ENCODE measurements at regions not wholly inside any gene's neighbourhood (a gene's known extent, or its start where the extent isn't known, plus 50 kb on each side); places are given as distances from the start of the nearest gene placed in this dataset.

DNA sequence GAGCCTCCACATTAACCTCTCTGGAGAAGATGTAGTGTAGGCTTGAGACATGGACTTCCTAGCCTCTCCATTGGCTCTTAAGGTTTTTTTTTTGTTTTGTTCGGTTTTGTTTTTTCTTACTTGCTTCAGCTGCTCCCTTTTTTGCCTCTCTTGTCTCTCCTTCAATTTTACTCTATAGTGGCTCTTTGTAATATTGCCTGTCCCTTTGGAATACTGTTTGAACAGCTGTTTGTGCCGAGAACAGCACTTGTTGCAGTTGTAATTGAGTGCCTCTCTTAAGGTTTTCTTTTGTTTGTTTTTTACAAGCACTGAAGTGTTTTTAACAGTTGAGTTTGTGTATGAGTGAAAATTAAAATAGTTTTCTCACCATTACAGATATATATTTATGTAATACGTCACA, 567.7 kb downstream of the LRFN5 start:
- H3K4me1 ChIP-seq, result no peaks in the 10 kb centered on the region
- no peaks in the 10 kb centered on the region for H3K9me3 ChIP-seq
- H3K4me3 ChIP-seq (ENCODE audit: low read depth, low read length), result no peak overlapping the region
- no peaks in the 10 kb centered on the region for H3K36me3 ChIP-seq
- no peaks in the 10 kb centered on the region for H3K27me3 ChIP-seq
- DNase-seq, result no peak
- TF ChIP-seq, protein P1, sequence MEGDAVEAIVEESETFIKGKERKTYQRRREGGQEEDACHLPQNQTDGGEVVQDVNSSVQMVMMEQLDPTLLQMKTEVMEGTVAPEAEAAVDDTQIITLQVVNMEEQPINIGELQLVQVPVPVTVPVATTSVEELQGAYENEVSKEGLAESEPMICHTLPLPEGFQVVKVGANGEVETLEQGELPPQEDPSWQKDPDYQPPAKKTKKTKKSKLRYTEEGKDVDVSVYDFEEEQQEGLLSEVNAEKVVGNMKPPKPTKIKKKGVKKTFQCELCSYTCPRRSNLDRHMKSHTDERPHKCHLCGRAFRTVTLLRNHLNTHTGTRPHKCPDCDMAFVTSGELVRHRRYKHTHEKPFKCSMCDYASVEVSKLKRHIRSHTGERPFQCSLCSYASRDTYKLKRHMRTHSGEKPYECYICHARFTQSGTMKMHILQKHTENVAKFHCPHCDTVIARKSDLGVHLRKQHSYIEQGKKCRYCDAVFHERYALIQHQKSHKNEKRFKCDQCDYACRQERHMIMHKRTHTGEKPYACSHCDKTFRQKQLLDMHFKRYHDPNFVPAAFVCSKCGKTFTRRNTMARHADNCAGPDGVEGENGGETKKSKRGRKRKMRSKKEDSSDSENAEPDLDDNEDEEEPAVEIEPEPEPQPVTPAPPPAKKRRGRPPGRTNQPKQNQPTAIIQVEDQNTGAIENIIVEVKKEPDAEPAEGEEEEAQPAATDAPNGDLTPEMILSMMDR (IDR thresholded peaks at IDR 0.05; ENCODE audit: low read depth, low read length), result no peak

DNA sequence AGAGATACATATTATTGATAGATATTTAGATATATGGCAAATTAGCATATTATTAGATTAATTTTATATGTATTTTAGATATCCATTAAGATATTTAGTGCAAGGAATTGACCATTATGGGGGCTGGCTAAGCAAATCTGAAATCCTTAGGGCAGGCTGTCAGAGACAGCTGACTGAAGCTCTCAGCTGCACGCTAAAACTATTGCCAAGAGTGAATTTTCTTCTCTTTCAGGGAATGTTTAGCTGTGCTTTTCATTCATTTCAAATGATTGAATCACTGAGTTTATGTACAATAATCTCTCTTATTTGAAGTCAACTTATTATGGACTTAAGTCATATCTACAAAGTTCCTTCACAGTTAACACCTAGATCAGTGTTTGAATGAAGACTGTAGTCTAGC, 566.5 kb downstream of the LRFN5 start:
- H3K4me3 ChIP-seq (ENCODE audit: low read depth, low read length), result no peak overlapping the region
- no peaks in the 10 kb centered on the region for H3K36me3 ChIP-seq
- H3K4me1 ChIP-seq, result no peaks in the 10 kb centered on the region
- no peaks in the 10 kb centered on the region for H3K9me3 ChIP-seq
- TF ChIP-seq, protein P1 (IDR thresholded peaks at IDR 0.05; ENCODE audit: low read depth, low read length), result no peak
- H3K27me3 ChIP-seq, result no peaks in the 10 kb centered on the region
- no peak for DNase-seq

GRCh38 chr14:42172304-42172703, 565.6 kb downstream of the LRFN5 start:
- H3K4me1 ChIP-seq, result no peaks in the 10 kb centered on the region

DNA sequence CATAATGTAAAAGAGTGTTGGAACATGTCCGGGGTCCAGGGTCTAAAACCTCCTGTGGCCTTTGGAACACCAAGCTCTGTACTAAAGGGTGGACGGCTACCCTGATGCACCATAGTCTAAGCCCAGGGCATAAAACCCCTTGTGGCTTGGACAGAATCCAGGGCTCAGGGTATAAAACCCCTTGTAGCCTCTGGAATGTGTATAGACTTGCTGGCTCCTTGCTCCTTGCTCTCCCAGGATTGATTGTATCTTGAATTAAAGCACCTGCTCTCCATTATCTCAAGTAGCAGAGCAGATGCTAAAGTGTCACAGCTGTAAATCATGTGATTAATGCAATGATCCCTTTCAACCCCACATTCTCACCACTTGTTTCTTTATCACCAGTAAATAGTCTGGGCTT, 556.5 kb downstream of the LRFN5 start:
- DNase-seq, result no peak
- Histone ChIP-seq H3K27me3 (no peaks in the 10 kb centered on the region), H3K4me1 (no peaks in the 10 kb centered on the region), H3K9me3 (no peaks in the 10 kb centered on the region), H3K36me3 (no peaks in the 10 kb centered on the region), H3K4me3 (ENCODE audit: low read depth, low read length) (no peak overlapping the region)
- TF ChIP-seq, protein P1 (IDR thresholded peaks at IDR 0.05; ENCODE audit: low read depth, low read length), result no peak

More at GRCh38 chr14:42172304-42172703, 565.6 kb downstream of the LRFN5 start:
- Histone ChIP-seq H3K36me3 (no peaks in the 10 kb centered on the region), H3K9me3 (no peaks in the 10 kb centered on the region), H3K4me3 (ENCODE audit: low read depth, low read length) (no peak overlapping the region), H3K27me3 (no peaks in the 10 kb centered on the region)
- TF ChIP-seq, protein P1 (IDR thresholded peaks at IDR 0.05; ENCODE audit: low read depth, low read length), result no peak
- DNase-seq, result no peak

GRCh38 chr14:42159138-42159537, 552.5 kb downstream of the LRFN5 start:
- Histone ChIP-seq H3K4me1 (no peaks in the 10 kb centered on the region), H3K27me3 (no peaks in the 10 kb centered on the region), H3K9me3 (no peaks in the 10 kb centered on the region), H3K36me3 (no peaks in the 10 kb centered on the region), H3K4me3 (ENCODE audit: low read depth, low read length) (no peak overlapping the region)
- TF ChIP-seq, protein P1 (IDR thresholded peaks at IDR 0.05; ENCODE audit: low read depth, low read length), result no peak
- DNase-seq, result no peak

- no peak overlapping the region for H3K4me3 ChIP-seq (ENCODE audit: low read depth, low read length)
- TF ChIP-seq, protein P1 (IDR thresholded peaks at IDR 0.05; ENCODE audit: low read depth, low read length), result no peak
- H3K36me3 ChIP-seq, result no peaks in the 10 kb centered on the region
- H3K9me3 ChIP-seq, result no peaks in the 10 kb centered on the region
- H3K27me3 ChIP-seq, result no peaks in the 10 kb centered on the region
- no peaks in the 10 kb centered on the region for H3K4me1 ChIP-seq
- no peak for DNase-seq
Measured at GRCh38 chr14:42149609-42150261, 543.1 kb downstream of the LRFN5 start.

Data from BE2C (cell line).